Effector CD8-positive, alpha-beta T cell (primary cell): ENCODE measurements at regions not wholly inside any gene's neighbourhood (a gene's known extent, or its start where the extent isn't known, plus 50 kb on each side); places are given as distances from the start of the nearest gene placed in this dataset.

Experiments used
- DNase-seq: peaks from one replicate; lab custom pipeline; 2025; lab: John Stamatoyannopoulos, UW

- DNase-seq = no peak
Observed at GRCh38 chr2:19720306-19720705, 181.5 kb downstream of the TTC32 start.

- DNase-seq = no peak
Observed at GRCh38 chr2:19719540-19719939, 182.2 kb downstream of the TTC32 start.

- no peak for DNase-seq
Observed at GRCh38 chr2:19717446-19717845, 184.3 kb downstream of the TTC32 start.

- no peak for DNase-seq
Observed at GRCh38 chr2:19714926-19715325, 186.9 kb downstream of the TTC32 start.

GRCh38 chr2:19712850-19713249, 188.9 kb downstream of the TTC32 start:
- DNase-seq = no peak

GRCh38 chr2:19711470-19712372, 190.1 kb downstream of the TTC32 start:
- no peak for DNase-seq

GRCh38 chr2:19710230-19710629, 191.6 kb downstream of the TTC32 start:
- DNase-seq = no peak

GRCh38 chr2:19709553-19709952, 192.2 kb downstream of the TTC32 start:
- no peak for DNase-seq

- no peak for DNase-seq
Observed at GRCh38 chr2:19708776-19709175, 193.0 kb downstream of the TTC32 start.

GRCh38 chr2:19706332-19706731, 195.5 kb downstream of the TTC32 start:
- no peak for DNase-seq

GRCh38 chr2:19702267-19702666, 199.5 kb downstream of the TTC32 start:
- no peak for DNase-seq

- DNase-seq = no peak
Observed at GRCh38 chr2:19700861-19701585, 200.8 kb downstream of the TTC32 start.

GRCh38 chr2:19697131-19697530, 204.7 kb downstream of the TTC32 start:
- no peak for DNase-seq

- DNase-seq = no peak
Observed at GRCh38 chr2:19695706-19696105, 206.1 kb downstream of the TTC32 start.

- DNase-seq = no peak
Observed at GRCh38 chr2:19691892-19692291, 209.9 kb downstream of the TTC32 start.

GRCh38 chr2:19690429-19690828, 211.4 kb downstream of the TTC32 start:
- DNase-seq = no peak

GRCh38 chr2:19689646-19690168, 212.1 kb downstream of the TTC32 start:
- no peak for DNase-seq

GRCh38 chr2:19688059-19688458, 213.7 kb downstream of the TTC32 start:
- no peak for DNase-seq

- no peak for DNase-seq
Observed at GRCh38 chr2:19687017-19687659, 214.6 kb downstream of the TTC32 start.

GRCh38 chr2:19686439-19686838, 215.3 kb downstream of the TTC32 start:
- DNase-seq = no peak

- DNase-seq = no peak
Observed at GRCh38 chr2:19685731-19686130, 216.1 kb downstream of the TTC32 start.

GRCh38 chr2:19684516-19684915, 217.3 kb downstream of the TTC32 start:
- no peak for DNase-seq
